Embryonic facial prominence (tissue), 1 donor: ENCODE measurements at regions not wholly inside any gene's neighbourhood (a gene's known extent, or its start where the extent isn't known, plus 50 kb on each side); places are given as distances from the start of the nearest gene placed in this dataset.

ENCODE experiments used
- DNase-seq: peaks from one replicate; pipeline ENCODE4 v3.0.0-alpha.2; 2016; ENCODE audit errors: extremely low spot score

GRCh38 chr1:218715961-218716669 is 371.0 kb downstream of the TGFB2 start:
- DNase-seq = no peak

- no peak for DNase-seq
Observed at GRCh38 chr1:218717575-218717974, 372.4 kb downstream of the TGFB2 start.

GRCh38 chr1:218718206-218718605 is 373.1 kb downstream of the TGFB2 start:
- DNase-seq = no peak

- DNase-seq = no peak
Observed at GRCh38 chr1:218718977-218719376, 373.8 kb downstream of the TGFB2 start.

- no peak for DNase-seq
Observed at GRCh38 chr1:218728898-218729565, 383.9 kb downstream of the TGFB2 start.

- no peak for DNase-seq
Observed at GRCh38 chr1:218735436-218736032, 390.4 kb downstream of the TGFB2 start.

- no peak for DNase-seq
Observed at GRCh38 chr1:218739426-218739825, 394.3 kb downstream of the TGFB2 start.

- no peak for DNase-seq
Observed at GRCh38 chr1:218741852-218742251, 396.7 kb downstream of the TGFB2 start.

- no peak for DNase-seq
Observed at GRCh38 chr1:218742467-218743262, 397.5 kb downstream of the TGFB2 start.

GRCh38 chr1:218743861-218744505 is 398.8 kb downstream of the TGFB2 start:
- DNase-seq = no peak

GRCh38 chr1:218748071-218748470 is 402.9 kb downstream of the TGFB2 start:
- DNase-seq = no peak

GRCh38 chr1:218750216-218750970 is 405.3 kb downstream of the TGFB2 start:
- DNase-seq = no peak

GRCh38 chr1:218751208-218751948 is 406.2 kb downstream of the TGFB2 start:
- no peak for DNase-seq

GRCh38 chr1:218752126-218752525 is 407.0 kb downstream of the TGFB2 start:
- DNase-seq = no peak

- no peak for DNase-seq
Observed at GRCh38 chr1:218754477-218754876, 409.3 kb downstream of the TGFB2 start.

GRCh38 chr1:218755128-218755527 is 410.0 kb downstream of the TGFB2 start:
- no peak for DNase-seq

GRCh38 chr1:218759795-218760194 is 413.9 kb upstream of the LYPLAL1 start:
- no peak for DNase-seq

- no peak for DNase-seq
Observed at GRCh38 chr1:218760601-218761570, 412.8 kb upstream of the LYPLAL1 start.

GRCh38 chr1:218763538-218763937 is 410.1 kb upstream of the LYPLAL1 start:
- DNase-seq = no peak
